ENCODE measurements at regions not wholly inside any gene's neighbourhood (a gene's known extent, or its start where the extent isn't known, plus 50 kb on each side); places are given as distances from the start of the nearest gene placed in this dataset.

DNA sequence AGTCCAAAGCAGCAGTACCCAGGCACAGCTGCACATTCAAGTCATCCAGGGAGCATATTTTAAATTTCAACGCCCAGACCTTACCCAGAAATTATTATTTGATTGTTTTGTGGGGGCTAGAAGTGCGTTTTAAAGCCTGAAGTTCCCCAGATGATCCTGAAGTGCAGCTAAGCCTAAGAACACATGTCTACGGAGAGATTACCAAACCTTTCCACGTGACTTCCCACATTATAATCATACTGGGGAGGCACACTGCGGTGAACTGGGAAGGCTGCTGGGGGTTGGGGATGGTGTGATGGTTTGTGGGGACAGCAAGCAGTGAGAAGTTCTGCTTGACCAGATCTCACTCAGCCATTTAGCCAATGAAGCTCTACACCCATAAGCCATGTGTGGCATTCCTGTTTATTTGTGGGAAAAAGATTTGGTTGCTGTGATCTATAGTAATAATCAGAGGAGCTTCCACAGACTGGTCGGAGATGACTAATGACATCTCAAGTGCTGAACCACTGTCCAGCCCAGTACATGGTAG is 93.4 kb upstream of the CDH6 start:
- DNase-seq (ENCODE audit: low read depth, low spot score) (no peak), FAIRE-seq (no peak)
- no peak overlapping the region for H3K9ac ChIP-seq (replicated peaks; ENCODE audit: extremely low read depth, insufficient read depth, low read length)
- H3K36me3 ChIP-seq (ENCODE audit: control insufficient read depth in 2 of 2, extremely low read depth in 1 of 2, insufficient read depth in 2 of 2, low read length in 2 of 2), result no peaks in the 10 kb centered on the region
- no peak overlapping the region for H3K4me3 ChIP-seq (replicated peaks in 1 of 3; ENCODE audit: insufficient read depth in 1 of 3, low read depth in 1 of 3, low read length in 3 of 3)
- no peak overlapping the region for H2AFZ ChIP-seq (ENCODE audit: low read depth, low read length)
- ChIA-PET CTCF (no interaction called here), POLR2A (no interaction called here)
- H3K4me1 ChIP-seq (ENCODE audit: control insufficient read depth, extremely low read depth, insufficient read depth, low read length), result no peaks in the 10 kb centered on the region
- dilution Hi-C loops (cut with MboI; ENCODE audit: extremely low pct_ligation_motif_present, low sequenced_read_pairs), result no loop called here
- BruUV-seq (replicated peaks), result no TSS peak
- no peaks in the 10 kb centered on the region for H4K20me1 ChIP-seq (replicated peaks; ENCODE audit: control insufficient read depth, extremely low read depth, insufficient read depth, low read length)
- no peak for TF ChIP-seq POLR2A (IDR thresholded peaks at IDR 0.05; ENCODE audit: low read depth, low read length)
- TF ChIP-seq, protein P1, sequence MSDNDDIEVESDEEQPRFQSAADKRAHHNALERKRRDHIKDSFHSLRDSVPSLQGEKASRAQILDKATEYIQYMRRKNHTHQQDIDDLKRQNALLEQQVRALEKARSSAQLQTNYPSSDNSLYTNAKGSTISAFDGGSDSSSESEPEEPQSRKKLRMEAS (IDR thresholded peaks at IDR 0.05; ENCODE audit: insufficient read depth, insufficient read length), result no peak
- H3K27me3 ChIP-seq (ENCODE audit: control insufficient read depth in 2 of 2, insufficient read depth in 2 of 2, low read length in 2 of 2), result no peaks in the 10 kb centered on the region
- H3K27ac ChIP-seq (ENCODE audit: insufficient read depth, low read depth, low read length), result no peak overlapping the region
- no peaks in the 10 kb centered on the region for H3K79me2 ChIP-seq (ENCODE audit: control insufficient read depth, insufficient read depth, low read length)
- H3K9me3 ChIP-seq (replicated peaks; ENCODE audit: control insufficient read depth, insufficient read depth, low read length), result no peaks in the 10 kb centered on the region
- intact Hi-C loops (cut with micrococcal nuclease), result no loop called here
- H3K4me2 ChIP-seq (ENCODE audit: insufficient read depth, low read length), result no peak overlapping the region
- H3K9me1 ChIP-seq (replicated peaks; ENCODE audit: control insufficient read depth, extremely low read depth, insufficient read depth, low read length), result no peaks in the 10 kb centered on the region

DNA sequence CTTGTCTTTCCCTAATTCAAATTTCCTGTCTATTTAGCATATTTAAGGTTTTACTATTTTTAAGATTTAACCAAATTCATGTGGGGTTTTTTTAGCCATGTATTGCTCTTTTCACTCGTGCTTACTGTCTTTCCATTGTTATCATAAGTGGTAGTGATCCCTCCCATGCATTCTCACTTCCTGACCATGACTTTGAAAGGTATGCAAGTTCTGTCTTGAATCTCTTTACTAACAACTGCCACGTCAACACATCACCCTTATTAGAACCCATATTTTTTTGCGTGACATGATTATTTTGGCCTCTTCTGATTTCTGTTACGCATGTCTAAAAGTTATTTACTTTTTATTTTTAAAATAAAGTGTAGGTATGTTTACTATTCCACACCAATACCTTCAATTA is 94.7 kb upstream of the CDH6 start:
- H3K36me3 ChIP-seq (ENCODE audit: control insufficient read depth in 2 of 2, extremely low read depth in 1 of 2, insufficient read depth in 2 of 2, low read length in 2 of 2), result no peaks in the 10 kb centered on the region
- H3K9ac ChIP-seq (replicated peaks; ENCODE audit: extremely low read depth, insufficient read depth, low read length), result no peak overlapping the region
- no peaks in the 10 kb centered on the region for H4K20me1 ChIP-seq (replicated peaks; ENCODE audit: control insufficient read depth, extremely low read depth, insufficient read depth, low read length)
- no TSS peak for BruUV-seq (replicated peaks)
- no peaks in the 10 kb centered on the region for H3K4me1 ChIP-seq (ENCODE audit: control insufficient read depth, extremely low read depth, insufficient read depth, low read length)
- TF ChIP-seq JUN (IDR thresholded peaks at IDR 0.05; ENCODE audit: borderline replicate concordance, insufficient read depth, insufficient read length, low read depth) (no peak), FOS (IDR thresholded peaks at IDR 0.05; ENCODE audit: borderline replicate concordance, insufficient read depth, low read length) (no peak), MYC (IDR thresholded peaks at IDR 0.05; ENCODE audit: low read depth, low read length) (no peak), GATA2 (IDR thresholded peaks at IDR 0.05; ENCODE audit: insufficient read depth, insufficient read length, low read depth, low read length) (no peak), EZH2 (IDR thresholded peaks at IDR 0.05; ENCODE audit: borderline replicate concordance, low read depth, low read length, severe bottlenecking) (no peak), POLR2A (IDR thresholded peaks at IDR 0.05; ENCODE audit: low read depth, low read length) (no peak), POLR2AphosphoS5 (IDR thresholded peaks at IDR 0.05; ENCODE audit: insufficient read depth, low read depth, low read length) (no peak)
- TF ChIP-seq, protein P1 (IDR thresholded peaks at IDR 0.05; ENCODE audit: insufficient read depth, insufficient read length), result no peak
- TF ChIP-seq, protein P2, sequence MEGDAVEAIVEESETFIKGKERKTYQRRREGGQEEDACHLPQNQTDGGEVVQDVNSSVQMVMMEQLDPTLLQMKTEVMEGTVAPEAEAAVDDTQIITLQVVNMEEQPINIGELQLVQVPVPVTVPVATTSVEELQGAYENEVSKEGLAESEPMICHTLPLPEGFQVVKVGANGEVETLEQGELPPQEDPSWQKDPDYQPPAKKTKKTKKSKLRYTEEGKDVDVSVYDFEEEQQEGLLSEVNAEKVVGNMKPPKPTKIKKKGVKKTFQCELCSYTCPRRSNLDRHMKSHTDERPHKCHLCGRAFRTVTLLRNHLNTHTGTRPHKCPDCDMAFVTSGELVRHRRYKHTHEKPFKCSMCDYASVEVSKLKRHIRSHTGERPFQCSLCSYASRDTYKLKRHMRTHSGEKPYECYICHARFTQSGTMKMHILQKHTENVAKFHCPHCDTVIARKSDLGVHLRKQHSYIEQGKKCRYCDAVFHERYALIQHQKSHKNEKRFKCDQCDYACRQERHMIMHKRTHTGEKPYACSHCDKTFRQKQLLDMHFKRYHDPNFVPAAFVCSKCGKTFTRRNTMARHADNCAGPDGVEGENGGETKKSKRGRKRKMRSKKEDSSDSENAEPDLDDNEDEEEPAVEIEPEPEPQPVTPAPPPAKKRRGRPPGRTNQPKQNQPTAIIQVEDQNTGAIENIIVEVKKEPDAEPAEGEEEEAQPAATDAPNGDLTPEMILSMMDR (IDR thresholded peaks at IDR 0.05; ENCODE audit: extremely low read depth in 1 of 2, insufficient read depth in 1 of 2, low read depth in 1 of 2, low read length in 2 of 2), result no peak
- no peak overlapping the region for H3K4me2 ChIP-seq (ENCODE audit: insufficient read depth, low read length)
- no peaks in the 10 kb centered on the region for H3K9me3 ChIP-seq (replicated peaks; ENCODE audit: control insufficient read depth, insufficient read depth, low read length)
- ChIA-PET POLR2A (no interaction called here), CTCF (no interaction called here)
- intact Hi-C loops (cut with micrococcal nuclease) (no loop called here), dilution Hi-C loops (cut with MboI; ENCODE audit: extremely low pct_ligation_motif_present, low sequenced_read_pairs) (no loop called here)
- DNase-seq (ENCODE audit: low read depth, low spot score) (no peak), FAIRE-seq (no peak)
- no peak overlapping the region for H3K27ac ChIP-seq (ENCODE audit: insufficient read depth, low read depth, low read length)
- H3K9me1 ChIP-seq (replicated peaks; ENCODE audit: control insufficient read depth, extremely low read depth, insufficient read depth, low read length), result no peaks in the 10 kb centered on the region
- H3K79me2 ChIP-seq (ENCODE audit: control insufficient read depth, insufficient read depth, low read length), result no peaks in the 10 kb centered on the region
- H3K27me3 ChIP-seq (ENCODE audit: control insufficient read depth in 2 of 2, insufficient read depth in 2 of 2, low read length in 2 of 2), result no peaks in the 10 kb centered on the region
- no peak overlapping the region for H2AFZ ChIP-seq (ENCODE audit: low read depth, low read length)
- no peak overlapping the region for H3K4me3 ChIP-seq (replicated peaks in 1 of 3; ENCODE audit: insufficient read depth in 1 of 3, low read depth in 1 of 3, low read length in 3 of 3)

Measured in endothelial cell of umbilical vein (primary cell).